H9 (cell line): ENCODE measurements at regions not wholly inside any gene's neighbourhood (a gene's known extent, or its start where the extent isn't known, plus 50 kb on each side); places are given as distances from the start of the nearest gene placed in this dataset.

Experiments
- DNase-seq: peaks from one replicate; pipeline ENCODE4 v3.0.0-alpha.2; 2017
- H2AFZ ChIP-seq: one replicate; pipeline ENCODE4 v1.6.1; 2013; ENCODE audit warnings: mild to moderate bottlenecking, low read length, control low read depth, moderate library complexity
- H2AK5ac ChIP-seq: 2 replicates; pipeline ENCODE4 v1.6.1; 2013; ENCODE audit warnings: low read length, control low read depth, mixed read lengths; ENCODE audit not compliant: insufficient read length
- H2BK120ac ChIP-seq: one replicate; pipeline ENCODE4 v1.6.1; 2013; ENCODE audit warnings: low read depth, mild to moderate bottlenecking, low read length, control low read depth, inconsistent platforms; ENCODE audit not compliant: poor library complexity, severe bottlenecking
- H2BK12ac ChIP-seq: 2 replicates; pipeline ENCODE4 v1.6.1; 2013; ENCODE audit warnings: low read length, control low read depth, mixed read lengths, low read depth; ENCODE audit not compliant: insufficient read length
- H2BK15ac ChIP-seq: 2 replicates; pipeline ENCODE4 v1.6.1; 2013; ENCODE audit warnings: low read depth, low read length, control low read depth
- H2BK20ac ChIP-seq: one replicate; pipeline ENCODE4 v1.6.1; 2013; ENCODE audit warnings: low read depth, mild to moderate bottlenecking, low read length, control low read depth, inconsistent platforms; ENCODE audit not compliant: poor library complexity, severe bottlenecking
- H2BK5ac ChIP-seq: 2 replicates; pipeline ENCODE4 v1.6.1; 2013; ENCODE audit warnings: low read length, control low read depth, mixed read lengths; ENCODE audit not compliant: insufficient read length
- H3K14ac ChIP-seq: 2 replicates; pipeline ENCODE4 v1.6.1; 2013; ENCODE audit warnings: low read length, control low read depth; ENCODE audit not compliant: insufficient read depth
- H3K18ac ChIP-seq: 2 replicates; pipeline ENCODE4 v1.6.1; 2013; ENCODE audit warnings: low read depth, mild to moderate bottlenecking, mixed read lengths, low read length, control low read depth; ENCODE audit not compliant: insufficient read length
- H3K23ac ChIP-seq: 2 replicates; pipeline ENCODE4 v1.6.1; 2013; ENCODE audit warnings: low read length, control low read depth, mixed read lengths, low read depth; ENCODE audit not compliant: insufficient read length
- H3K23me2 ChIP-seq: 2 replicates; pipeline ENCODE4 v1.6.1; 2013; ENCODE audit warnings: low read depth, mild to moderate bottlenecking, mixed read lengths, low read length, control low read depth; ENCODE audit not compliant: insufficient read length, poor library complexity, severe bottlenecking
- H3K27ac ChIP-seq: 2 replicates; pipeline ENCODE4 v1.5.1; 2013; ENCODE audit warnings: low read length, control low read depth, mixed read lengths, low read depth; ENCODE audit not compliant: insufficient read length
- H3K27me3 ChIP-seq: 2 replicates; pipeline ENCODE4 v1.6.1; 2013; ENCODE audit warnings: low read length, control low read depth, inconsistent platforms; ENCODE audit not compliant: insufficient read depth
- H3K4ac ChIP-seq: 2 replicates; pipeline ENCODE4 v1.6.1; 2013; ENCODE audit warnings: low read depth, mild to moderate bottlenecking, control low read depth, inconsistent platforms, low read length, moderate library complexity
- H3K4me1 ChIP-seq: 2 replicates; pipeline ENCODE4 v1.6.1; 2013; ENCODE audit warnings: low read length, control low read depth, inconsistent platforms; ENCODE audit not compliant: insufficient read depth
- H3K4me2 ChIP-seq: 2 replicates; pipeline ENCODE4 v1.6.1; 2013; ENCODE audit warnings: low read length, control low read depth, mixed read lengths; ENCODE audit not compliant: insufficient read length, insufficient read depth
- H3K56ac ChIP-seq: 2 replicates; pipeline ENCODE4 v1.6.1; 2013; ENCODE audit warnings: low read depth, mild to moderate bottlenecking, mixed read lengths, low read length, control low read depth; ENCODE audit not compliant: insufficient read length
- H3K79me1 ChIP-seq: 2 replicates; pipeline ENCODE4 v1.6.1; 2013; ENCODE audit warnings: low read depth, mild to moderate bottlenecking, moderate library complexity, low read length, control low read depth, inconsistent platforms; ENCODE audit not compliant: insufficient read depth, poor library complexity, severe bottlenecking
- H3K79me2 ChIP-seq: 2 replicates; pipeline ENCODE4 v1.6.1; 2013; ENCODE audit warnings: low read length, control low read depth, inconsistent platforms; ENCODE audit not compliant: insufficient read depth
- H3K9ac ChIP-seq: 2 replicates; pipeline ENCODE4 v1.6.1; 2013; ENCODE audit warnings: low read length, control low read depth, mixed read lengths; ENCODE audit not compliant: insufficient read length; ENCODE audit errors: extremely low read depth
- H3K9me3 ChIP-seq: one replicate; pipeline ENCODE4 v1.6.1; 2013; ENCODE audit warnings: low read depth, low read length, inconsistent platforms; ENCODE audit not compliant: control insufficient read depth
- H3T11ph ChIP-seq: one replicate; pipeline ENCODE4 v1.6.1; 2013; ENCODE audit warnings: mild to moderate bottlenecking, low read length, control low read depth, inconsistent platforms
- H4K20me1 ChIP-seq: one replicate; pipeline ENCODE4 v1.6.1; 2013; ENCODE audit not compliant: control insufficient read depth, insufficient read length, insufficient read depth
- H4K5ac ChIP-seq: 2 replicates; pipeline ENCODE4 v1.6.1; 2013; ENCODE audit warnings: low read depth, mild to moderate bottlenecking, mixed read lengths, low read length, control low read depth; ENCODE audit not compliant: insufficient read length
- H4K8ac ChIP-seq: replicated peaks from 2 replicates; pipeline ENCODE4 v1.6.1; 2013; ENCODE audit warnings: low read length, control low read depth, mixed read lengths, low read depth; ENCODE audit not compliant: insufficient read length
- H4K91ac ChIP-seq: 2 replicates; pipeline ENCODE4 v1.6.1; 2013; ENCODE audit warnings: low read depth, mild to moderate bottlenecking, moderate library complexity, mixed read lengths, low read length, control low read depth; ENCODE audit not compliant: insufficient read length
- H3K27ac Mint-ChIP-seq, 3 experiments: 2 replicates in 2 of 3; 3 replicates in 1 of 3; pipeline ENCODE4 v1.8.0; 2020 to 2021; ENCODE audit warnings: mixed read lengths in 3 of 3, mild to moderate bottlenecking in 1 of 3, moderate library complexity in 1 of 3
- H3K27me3 Mint-ChIP-seq: 2 replicates; pipeline ENCODE4 v1.8.0; 2021; ENCODE audit warnings: low read depth, mild to moderate bottlenecking, moderate library complexity, mixed read lengths
- H3K36me3 Mint-ChIP-seq, 3 experiments: 2 replicates in 2 of 3; 3 replicates in 1 of 3; pipeline ENCODE4 v1.8.0; 2020 to 2021; ENCODE audit warnings: low read depth in 3 of 3, mixed read lengths in 3 of 3; ENCODE audit not compliant: insufficient read depth in 1 of 3
- H3K4me1 Mint-ChIP-seq, 2 experiments: 2 replicates each; pipeline ENCODE4 v1.8.0; 2020; ENCODE audit warnings: mixed read lengths in 2 of 2
- H3K4me3 Mint-ChIP-seq, 2 experiments: 2 replicates in 1 of 2; 3 replicates in 1 of 2; pipeline ENCODE4 v1.8.0; 2020 to 2021; ENCODE audit warnings: mild to moderate bottlenecking in 2 of 2, mixed read lengths in 2 of 2, moderate library complexity in 1 of 2
- H3K9me3 Mint-ChIP-seq, 2 experiments: 2 replicates in 1 of 2; 3 replicates in 1 of 2; pipeline ENCODE4 v1.8.0; 2020; ENCODE audit warnings: mild to moderate bottlenecking in 2 of 2, mixed read lengths in 2 of 2, moderate library complexity in 1 of 2
- WGBS: extraction: QIAGEN DNeasy Blood & Tissue Kit; methylation state at CpG from one replicate; pipeline ENCODE4 v1.1.7; 2013; ENCODE audit warnings: missing lambda C conversion rate, low lambda C conversion rate, mixed read lengths; ENCODE audit not compliant: insufficient read length; ENCODE audit errors: extremely low coverage; 5-methylcytosine and 5-hydroxymethylcytosine counted together
- TF ChIP-seq, protein P1 (sequence below): fragments of 200-600 bp; sonication (generic); conservative IDR thresholded peaks from 3 replicates; pipeline ENCODE4 v1.8.0; 2021; ENCODE audit warnings: antibody characterized with exemption, mild to moderate bottlenecking

DNA sequence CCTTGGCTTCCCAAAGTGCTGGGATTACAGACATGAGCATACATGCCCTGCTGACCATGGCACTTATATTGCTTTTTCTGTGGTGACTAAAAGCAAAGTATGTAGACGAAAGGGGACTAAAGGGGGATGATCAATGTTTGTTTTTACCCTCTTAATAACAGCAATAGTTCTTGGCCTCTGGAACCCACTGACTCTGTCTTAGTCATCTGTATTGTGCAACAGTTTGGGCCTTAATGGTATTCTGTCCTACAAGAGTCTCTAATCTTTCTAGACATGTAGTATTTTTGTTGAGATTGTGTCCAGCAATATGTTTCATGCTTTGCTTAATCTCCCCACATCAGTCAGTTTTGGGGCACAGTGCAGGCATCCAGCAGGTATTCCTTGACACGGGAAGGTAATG is 359.9 kb upstream of the FANCL start:
- Histone ChIP-seq H3K9ac (no peak overlapping the region), H3K23ac (no peak overlapping the region), H2BK12ac (no peak overlapping the region), H3K9me3 (no peaks in the 10 kb centered on the region), H4K20me1 (no peaks in the 10 kb centered on the region), H2BK15ac (no peak overlapping the region), H3K4me1 (no peaks in the 10 kb centered on the region), H3K56ac (no peak overlapping the region), H3K18ac (no peak overlapping the region), H3K27ac (no peak overlapping the region), H4K91ac (no peak overlapping the region), H3K79me1 (no peaks in the 10 kb centered on the region), H2AK5ac (no peak overlapping the region), H3K79me2 (no peaks in the 10 kb centered on the region), H4K5ac (no peak overlapping the region), H3K4me2 (no peak overlapping the region), H3K27me3 (no peaks in the 10 kb centered on the region), H3K14ac (no peak overlapping the region), H2BK5ac (no peak overlapping the region), H2AFZ (no peak overlapping the region), H2BK20ac (no peak overlapping the region), H3K4ac (no peak overlapping the region), H4K8ac (no peak overlapping the region), H2BK120ac (no peak overlapping the region), H3K23me2 (no peaks in the 10 kb centered on the region), H3T11ph (no peak overlapping the region)
- Mint-ChIP-seq H3K9me3 (no peaks in the 10 kb centered on the region), H3K27me3 (no peaks in the 10 kb centered on the region), H3K36me3 (no peaks in the 10 kb centered on the region; a peak in 1 of 7 replicates), H3K4me1 (no peaks in the 10 kb centered on the region), H3K27ac (no peak overlapping the region), H3K4me3 (no peak overlapping the region)
- no peak for DNase-seq
- no CpG with 5 or more reads among the region's 2 CpGs for WGBS
- TF ChIP-seq, protein P1, sequence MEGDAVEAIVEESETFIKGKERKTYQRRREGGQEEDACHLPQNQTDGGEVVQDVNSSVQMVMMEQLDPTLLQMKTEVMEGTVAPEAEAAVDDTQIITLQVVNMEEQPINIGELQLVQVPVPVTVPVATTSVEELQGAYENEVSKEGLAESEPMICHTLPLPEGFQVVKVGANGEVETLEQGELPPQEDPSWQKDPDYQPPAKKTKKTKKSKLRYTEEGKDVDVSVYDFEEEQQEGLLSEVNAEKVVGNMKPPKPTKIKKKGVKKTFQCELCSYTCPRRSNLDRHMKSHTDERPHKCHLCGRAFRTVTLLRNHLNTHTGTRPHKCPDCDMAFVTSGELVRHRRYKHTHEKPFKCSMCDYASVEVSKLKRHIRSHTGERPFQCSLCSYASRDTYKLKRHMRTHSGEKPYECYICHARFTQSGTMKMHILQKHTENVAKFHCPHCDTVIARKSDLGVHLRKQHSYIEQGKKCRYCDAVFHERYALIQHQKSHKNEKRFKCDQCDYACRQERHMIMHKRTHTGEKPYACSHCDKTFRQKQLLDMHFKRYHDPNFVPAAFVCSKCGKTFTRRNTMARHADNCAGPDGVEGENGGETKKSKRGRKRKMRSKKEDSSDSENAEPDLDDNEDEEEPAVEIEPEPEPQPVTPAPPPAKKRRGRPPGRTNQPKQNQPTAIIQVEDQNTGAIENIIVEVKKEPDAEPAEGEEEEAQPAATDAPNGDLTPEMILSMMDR = no peak
